Sigmoid colon (tissue), 4 donors: ENCODE measurements at regions not wholly inside any gene's neighbourhood (a gene's known extent, or its start where the extent isn't known, plus 50 kb on each side); places are given as distances from the start of the nearest gene placed in this dataset.

ENCODE experiments used
- CTCF ChIP-seq, 4 experiments: fragments of 450-650 bp in 3 of 4; fragments of 200-600 bp in 1 of 4; IDR thresholded peaks; one replicate each; pipeline ENCODE4 v1.5.1; 2016 to 2019; ENCODE audit warnings: antibody characterized with exemption in 4 of 4, mild to moderate bottlenecking in 3 of 4, moderate library complexity in 2 of 4
- EP300 ChIP-seq, 4 donors: sonication (generic); formaldehyde crosslinking; IDR thresholded peaks; one replicate each; pipeline ENCODE4 v1.6.1; 2017; ENCODE audit warnings: antibody characterized with exemption in 4 of 4
- POLR2A ChIP-seq, 2 donors: fragments of 450-650 bp; IDR thresholded peaks; one replicate each; pipeline ENCODE4 v1.6.1; 2016; ENCODE audit warnings: antibody characterized with exemption in 2 of 2, mild to moderate bottlenecking in 2 of 2, moderate library complexity in 2 of 2
- POLR2AphosphoS5 ChIP-seq, 4 donors: sonication (generic); formaldehyde crosslinking; IDR thresholded peaks; one replicate each; pipeline ENCODE4 v1.6.1; 2017; ENCODE audit warnings: antibody characterized with exemption in 4 of 4

- TF ChIP-seq CTCF (IDR thresholded peaks at IDR 0.05), result no peak
- TF ChIP-seq POLR2A (IDR thresholded peaks at IDR 0.05), result no peak
- no peak for TF ChIP-seq EP300 (IDR thresholded peaks at IDR 0.05)
- TF ChIP-seq POLR2AphosphoS5 (IDR thresholded peaks at IDR 0.05), result no peak
These were observed 121.7 kb upstream of the CHORDC1 start for GRCh38 chr11:90344546-90344945.
